Thyroid gland (tissue), 4 donors: ENCODE measurements at regions not wholly inside any gene's neighbourhood (a gene's known extent, or its start where the extent isn't known, plus 50 kb on each side); places are given as distances from the start of the nearest gene placed in this dataset.

ENCODE experiments used
- POLR2A ChIP-seq, 2 donors: fragments of 450-650 bp; IDR thresholded peaks; one replicate each; pipeline ENCODE4 v1.6.1; 2017; ENCODE audit warnings: antibody characterized with exemption in 2 of 2, mild to moderate bottlenecking in 2 of 2, moderate library complexity in 1 of 2
- TF ChIP-seq, protein P1 (sequence below), 6 experiments: fragments of 200-600 bp in 3 of 6; fragments of 450-650 bp in 3 of 6; sonication (generic) in 3 of 6; IDR thresholded peaks; one replicate each; pipeline ENCODE4 v1.5.1; 2016 to 2019; ENCODE audit warnings: antibody characterized with exemption in 6 of 6, mild to moderate bottlenecking in 2 of 6, inconsistent platforms in 1 of 6, moderate library complexity in 1 of 6

- TF ChIP-seq, protein P1, sequence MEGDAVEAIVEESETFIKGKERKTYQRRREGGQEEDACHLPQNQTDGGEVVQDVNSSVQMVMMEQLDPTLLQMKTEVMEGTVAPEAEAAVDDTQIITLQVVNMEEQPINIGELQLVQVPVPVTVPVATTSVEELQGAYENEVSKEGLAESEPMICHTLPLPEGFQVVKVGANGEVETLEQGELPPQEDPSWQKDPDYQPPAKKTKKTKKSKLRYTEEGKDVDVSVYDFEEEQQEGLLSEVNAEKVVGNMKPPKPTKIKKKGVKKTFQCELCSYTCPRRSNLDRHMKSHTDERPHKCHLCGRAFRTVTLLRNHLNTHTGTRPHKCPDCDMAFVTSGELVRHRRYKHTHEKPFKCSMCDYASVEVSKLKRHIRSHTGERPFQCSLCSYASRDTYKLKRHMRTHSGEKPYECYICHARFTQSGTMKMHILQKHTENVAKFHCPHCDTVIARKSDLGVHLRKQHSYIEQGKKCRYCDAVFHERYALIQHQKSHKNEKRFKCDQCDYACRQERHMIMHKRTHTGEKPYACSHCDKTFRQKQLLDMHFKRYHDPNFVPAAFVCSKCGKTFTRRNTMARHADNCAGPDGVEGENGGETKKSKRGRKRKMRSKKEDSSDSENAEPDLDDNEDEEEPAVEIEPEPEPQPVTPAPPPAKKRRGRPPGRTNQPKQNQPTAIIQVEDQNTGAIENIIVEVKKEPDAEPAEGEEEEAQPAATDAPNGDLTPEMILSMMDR (IDR thresholded peaks at IDR 0.05): no peak
- TF ChIP-seq POLR2A (IDR thresholded peaks at IDR 0.05): no peak
Measured at GRCh38 chr20:60677819-60678218, 574.2 kb upstream of the CDH4 start.
